ENCODE measurements at regions not wholly inside any gene's neighbourhood (a gene's known extent, or its start where the extent isn't known, plus 50 kb on each side); places are given as distances from the start of the nearest gene placed in this dataset.

- no peaks in the 10 kb centered on the region for H3K9me3 ChIP-seq
- H3K27me3 ChIP-seq: peaks cover 0 to 15% (median 0%) of the 10 kb centered on the region in 7 donors
- intact Hi-C loops (cut with DNase I): no loop called here
- no peak for TF ChIP-seq CTCF (IDR thresholded peaks at IDR 0.05)
- ATAC-seq (no peak), DNase-seq (no peak)
- no peaks in the 10 kb centered on the region for H3K4me1 ChIP-seq
- H3K4me3 ChIP-seq: no peak overlapping the region
- 83 to 86% methylated on average over 1 of the region's 1 CpG for WGBS, 2 donors
- H3K36me3 ChIP-seq: no peaks in the 10 kb centered on the region
- H3K27ac ChIP-seq: no peak overlapping the region
Observed at GRCh38 chr4:188228279-188228678, 89.0 kb downstream of the TRIML1 start.

- Histone ChIP-seq H3K4me3 (no peak overlapping the region), H3K27me3 (peaks cover 0 to 4% (median 0%) of the 10 kb centered on the region in 7 donors), H3K4me1 (no peaks in the 10 kb centered on the region), H3K27ac (no peak overlapping the region), H3K9me3 (no peaks in the 10 kb centered on the region), H3K36me3 (no peaks in the 10 kb centered on the region)
- no peak for DNase-seq
- no peak for TF ChIP-seq CTCF (IDR thresholded peaks at IDR 0.05)
- ATAC-seq: no peak
- intact Hi-C loops (cut with DNase I): no loop called here
- 90 to 93% methylated on average over 6 of the region's 6 CpGs for WGBS, 2 donors
Observed at GRCh38 chr4:188232428-188232827, 93.2 kb downstream of the TRIML1 start.

GRCh38 chr4:188242041-188242440, 102.8 kb downstream of the TRIML1 start:
- Histone ChIP-seq H3K36me3 (no peaks in the 10 kb centered on the region), H3K9me3 (peaks cover 0 to 6% (median 0%) of the 10 kb centered on the region in 11 donors), H3K27me3 (peaks cover 0 to 10% (median 0%) of the 10 kb centered on the region in 7 donors), H3K4me3 (no peak overlapping the region), H3K27ac (no peak overlapping the region), H3K4me1 (no peaks in the 10 kb centered on the region)
- no peak for ATAC-seq
- intact Hi-C loops (cut with DNase I): no loop called here
- DNase-seq: no peak
- 44 to 58% methylated on average over 2 of the region's 2 CpGs for WGBS, 2 donors
- no peak for TF ChIP-seq CTCF (IDR thresholded peaks at IDR 0.05)

- H3K4me1 ChIP-seq: no peaks in the 10 kb centered on the region
- TF ChIP-seq CTCF (IDR thresholded peaks at IDR 0.05): no peak
- intact Hi-C loops (cut with DNase I): no loop called here
- ATAC-seq: no peak
- H3K27me3 ChIP-seq: peaks cover 0 to 10% (median 0%) of the 10 kb centered on the region in 7 donors
- H3K4me3 ChIP-seq: no peak overlapping the region
- DNase-seq: no peak
- H3K27ac ChIP-seq: no peak overlapping the region
- WGBS, 2 donors: 74 to 76% methylated on average over 6 of the region's 6 CpGs
- H3K9me3 ChIP-seq: peaks cover 0 to 6% (median 0%) of the 10 kb centered on the region in 11 donors
- no peaks in the 10 kb centered on the region for H3K36me3 ChIP-seq
Observed at GRCh38 chr4:188245651-188246050, 106.4 kb downstream of the TRIML1 start.
